GM19395 (cell line): ENCODE measurements at regions not wholly inside any gene's neighbourhood (a gene's known extent, or its start where the extent isn't known, plus 50 kb on each side); places are given as distances from the start of the nearest gene placed in this dataset.

Source experiments
- ATAC-seq: cut with Tn5 transposase; IDR thresholded peaks from one replicate; pipeline ENCODE4 v1.9.1; 2021; ENCODE audit warnings: mild to moderate bottlenecking, moderate library complexity; ENCODE audit not compliant: unreplicated experiment

DNA sequence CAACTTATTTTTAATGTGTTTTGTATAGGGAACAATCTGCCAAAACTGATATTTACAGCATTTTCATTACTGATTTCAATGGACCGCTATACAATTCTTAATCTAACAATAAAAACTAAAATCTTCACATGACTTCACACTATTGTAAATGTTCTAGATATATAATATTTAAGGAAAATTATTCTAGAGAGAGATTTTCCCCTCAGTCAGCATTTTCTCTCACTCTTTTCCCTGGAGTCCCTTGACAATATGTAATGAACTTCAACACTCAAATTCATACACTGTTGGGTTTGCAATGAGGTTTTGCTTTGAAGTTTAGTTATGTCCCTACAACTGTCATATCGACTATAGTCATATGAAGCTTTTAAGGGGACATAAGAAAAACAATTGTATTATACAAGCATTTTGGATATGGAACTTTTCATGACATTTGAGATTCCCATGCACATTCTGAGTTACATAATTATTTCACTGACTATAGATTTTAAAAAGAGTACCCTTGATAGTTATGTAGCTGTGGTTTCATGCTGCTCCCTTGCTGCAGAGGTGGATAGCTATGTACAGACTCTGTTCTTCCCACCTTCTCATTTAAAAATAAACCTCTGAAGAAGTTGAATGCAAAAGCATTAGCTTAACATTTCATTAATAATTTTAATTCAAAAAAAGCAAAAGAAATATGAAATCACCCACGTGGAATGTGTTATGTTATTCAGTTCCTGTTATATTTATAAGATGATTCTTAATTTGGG, 338.5 kb downstream of the AKAIN1 start:
- no peak for ATAC-seq

DNA sequence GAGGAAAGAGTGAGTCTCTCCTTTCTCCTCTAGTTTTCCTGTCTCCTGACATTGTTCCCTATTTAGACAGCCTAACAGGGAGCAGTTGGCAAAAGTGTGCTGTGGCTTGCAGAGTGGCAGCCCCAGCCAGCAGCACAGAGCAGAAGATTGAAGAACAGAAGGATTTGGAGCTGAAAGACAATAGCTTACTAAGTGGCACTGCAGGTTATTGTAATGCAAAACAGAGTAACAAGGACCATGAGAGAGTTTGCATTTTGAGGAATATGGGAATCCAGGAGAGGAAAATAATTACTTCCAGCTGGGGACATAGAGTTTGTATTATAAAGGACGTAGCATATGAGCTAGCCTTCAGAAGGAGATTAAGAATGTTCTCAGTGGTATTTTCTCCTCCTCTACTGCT, 342.4 kb downstream of the AKAIN1 start:
- no peak for ATAC-seq

DNA sequence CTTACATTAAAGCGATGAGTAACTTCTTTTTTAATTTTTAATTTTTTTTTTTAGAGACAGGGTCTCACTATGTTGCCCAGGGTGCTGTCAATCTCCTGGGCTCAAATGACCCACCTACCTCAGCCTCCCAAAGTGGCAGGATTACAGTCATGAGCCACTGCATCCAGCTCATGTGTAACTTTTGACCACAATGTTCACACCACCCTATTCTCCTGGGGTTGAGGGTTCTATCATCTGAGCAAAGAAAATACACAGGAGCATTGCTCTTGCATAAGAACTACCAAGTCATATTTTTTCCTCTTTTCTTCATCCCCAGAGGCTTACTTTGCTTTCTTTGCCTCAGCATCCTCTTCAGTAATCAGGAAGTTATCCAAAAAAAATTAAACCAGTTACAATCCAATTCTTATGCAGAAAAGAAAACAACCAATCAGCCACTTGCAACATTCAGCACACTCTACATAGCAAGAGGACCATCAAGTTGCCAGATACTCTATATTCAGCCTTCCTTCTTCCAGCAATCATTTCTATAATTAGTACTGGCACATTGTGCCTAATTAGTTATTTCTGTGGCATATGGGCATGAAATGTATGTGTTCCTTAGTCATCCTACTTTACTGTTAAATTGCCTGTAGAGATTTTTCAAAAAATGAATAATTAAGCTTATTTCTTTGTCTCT, 345.6 kb downstream of the AKAIN1 start:
- ATAC-seq, result no peak

DNA sequence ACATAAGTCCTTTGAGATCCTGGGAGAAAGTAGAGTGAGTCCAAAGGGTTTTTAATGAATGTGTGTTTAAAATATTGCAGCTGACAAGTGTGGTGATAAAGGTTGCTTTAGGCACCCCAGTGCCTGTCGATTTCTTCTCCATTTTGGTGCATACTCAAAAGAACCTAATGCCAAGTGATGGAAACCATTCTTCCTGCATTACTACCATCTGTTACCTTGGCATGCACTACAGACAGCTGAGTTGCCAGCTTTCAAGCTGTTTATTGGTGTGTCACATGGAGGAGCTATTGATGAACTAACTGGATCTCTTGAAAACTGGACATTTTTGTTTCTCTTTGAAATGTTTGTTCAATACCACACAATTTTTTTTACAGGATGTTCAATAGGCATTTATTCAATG, 350.0 kb downstream of the AKAIN1 start:
- no peak for ATAC-seq

DNA sequence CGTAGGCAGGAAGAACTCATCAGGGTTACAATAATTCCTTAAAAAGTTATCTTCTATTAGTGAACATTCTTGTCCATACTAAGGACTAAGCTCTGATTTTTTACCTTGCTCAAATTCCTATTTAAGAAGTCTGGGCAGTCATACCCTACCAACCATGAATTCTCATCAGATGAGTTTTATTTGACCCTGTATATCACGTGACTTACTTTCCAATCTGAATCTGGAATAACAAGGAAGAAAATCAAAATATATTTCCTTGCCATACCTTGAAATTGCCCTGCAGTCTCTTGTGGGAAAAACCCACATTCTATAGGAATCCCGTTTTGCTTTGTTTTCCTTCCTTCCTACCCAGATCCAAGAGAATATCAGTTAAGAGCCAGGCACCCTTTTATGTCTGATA, 352.7 kb downstream of the AKAIN1 start:
- no peak for ATAC-seq

- no peak for ATAC-seq
Measured at GRCh38 chr18:4843771-4844170, 353.3 kb downstream of the AKAIN1 start.

DNA sequence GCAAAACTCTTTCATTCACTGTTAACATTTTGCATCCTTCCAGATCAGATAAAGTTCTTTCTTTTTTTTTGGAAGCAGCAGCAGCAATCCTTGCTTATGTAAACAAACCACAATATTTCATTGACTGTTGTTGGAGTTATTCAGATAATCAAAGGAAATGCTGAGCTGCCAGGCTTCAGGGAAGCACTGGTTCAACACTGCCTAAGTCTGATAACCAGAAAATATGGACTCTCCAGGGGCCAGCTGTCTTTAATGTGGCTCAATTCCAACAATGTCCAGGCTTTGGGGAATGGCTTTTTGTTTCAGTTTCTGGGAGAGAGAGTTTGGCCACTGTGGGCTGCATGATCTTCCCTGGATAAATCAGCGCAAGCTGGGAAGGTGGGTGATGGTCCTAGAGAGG, 354.3 kb downstream of the AKAIN1 start:
- ATAC-seq, result no peak

DNA sequence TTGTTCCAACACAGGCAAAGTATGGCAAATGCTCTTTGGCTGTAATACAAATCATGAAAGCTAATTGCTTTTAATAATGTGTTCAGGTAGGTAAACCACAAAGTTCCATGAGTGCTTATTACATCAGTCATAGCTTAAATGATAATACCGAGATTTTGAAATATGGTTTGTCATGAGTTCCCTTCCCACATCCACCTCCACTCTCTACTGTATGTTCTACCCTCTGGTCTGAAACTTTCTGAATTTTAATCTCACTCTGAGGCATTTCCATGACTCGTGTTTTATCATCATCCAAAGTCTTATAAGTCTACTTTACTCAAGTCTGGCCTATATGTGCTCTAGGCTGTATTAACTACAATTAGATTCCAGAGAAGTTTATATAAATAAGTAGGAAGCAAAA, 354.8 kb downstream of the AKAIN1 start:
- no peak for ATAC-seq

DNA sequence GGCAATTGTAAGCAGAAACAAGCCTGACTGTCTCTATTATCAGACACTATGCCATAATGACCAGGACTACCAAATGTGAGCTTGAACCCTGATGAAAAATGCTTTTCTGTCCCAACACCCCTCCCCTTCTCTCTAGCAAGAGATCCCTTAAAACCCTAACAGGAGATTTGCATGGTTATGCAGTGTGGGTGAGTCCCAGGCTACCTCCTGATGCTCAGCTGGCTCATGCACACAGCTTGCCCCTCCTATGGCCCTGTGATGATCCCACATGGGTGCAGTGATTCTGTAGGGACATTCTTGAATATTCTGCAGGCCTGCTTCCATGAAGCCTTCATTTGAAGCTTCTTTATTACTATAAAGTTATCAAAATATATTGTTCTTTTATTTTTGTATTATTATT, 357.4 kb downstream of the AKAIN1 start:
- no peak for ATAC-seq

DNA sequence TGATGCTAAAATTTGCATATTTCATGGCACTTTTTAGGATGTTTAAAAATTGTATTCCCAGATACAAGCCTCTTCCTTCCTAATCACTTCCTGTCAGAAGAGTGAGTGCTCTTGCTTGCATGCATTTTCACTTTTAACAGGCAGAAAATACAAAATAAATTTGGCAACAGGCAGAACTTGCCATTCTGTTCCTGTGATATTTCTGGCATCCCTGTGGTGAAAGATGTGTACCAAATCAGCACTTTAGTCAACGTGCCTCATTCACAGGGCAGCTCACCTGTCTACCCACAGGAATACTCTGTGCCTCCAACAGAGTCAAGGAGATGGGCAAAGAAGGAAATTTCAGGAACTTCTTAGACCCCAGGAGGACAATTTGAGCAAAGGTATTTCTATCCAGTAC, 360.9 kb downstream of the AKAIN1 start:
- ATAC-seq, result no peak

- no peak for ATAC-seq
Measured at GRCh38 chr18:4831791-4832375, 365.2 kb downstream of the AKAIN1 start.

DNA sequence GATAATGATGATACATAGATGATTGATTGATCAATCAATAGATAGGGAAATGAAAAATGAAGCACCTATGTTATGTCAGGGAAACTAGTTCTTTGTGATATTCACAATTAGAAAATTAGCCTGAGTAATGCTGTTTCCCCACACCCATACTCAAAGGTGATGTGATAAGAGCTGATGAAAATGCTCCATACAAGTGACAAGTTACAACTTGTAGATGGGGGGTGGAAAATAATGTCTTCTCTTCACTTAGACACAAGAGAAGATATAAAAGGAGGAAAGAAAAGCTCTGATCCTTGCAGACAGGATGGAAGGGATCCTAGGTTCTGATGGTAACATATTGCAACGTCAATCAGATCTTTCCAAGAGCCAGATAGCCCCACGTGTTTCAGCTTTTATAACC, 365.9 kb downstream of the AKAIN1 start:
- ATAC-seq, result no peak

DNA sequence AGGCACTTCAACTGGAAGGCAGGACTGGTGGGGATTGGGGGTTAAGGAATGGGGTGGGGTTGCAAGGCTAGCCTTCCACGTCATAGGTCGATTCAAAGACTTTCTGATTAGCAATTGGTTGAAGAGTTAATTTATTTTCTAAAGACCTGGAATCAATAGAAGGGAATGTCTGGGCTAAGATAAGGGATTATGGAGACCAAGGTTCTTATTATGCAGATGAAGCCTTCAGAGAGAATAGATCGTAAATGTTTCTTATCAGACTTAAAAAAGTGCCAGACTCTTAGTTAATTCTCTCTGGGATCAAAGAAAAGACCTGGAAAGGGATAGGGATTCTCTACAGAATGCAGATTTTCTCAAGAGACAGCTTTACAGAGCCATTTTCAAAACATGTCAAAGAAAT, 368.0 kb upstream of the DLGAP1 start:
- ATAC-seq, result no peak

DNA sequence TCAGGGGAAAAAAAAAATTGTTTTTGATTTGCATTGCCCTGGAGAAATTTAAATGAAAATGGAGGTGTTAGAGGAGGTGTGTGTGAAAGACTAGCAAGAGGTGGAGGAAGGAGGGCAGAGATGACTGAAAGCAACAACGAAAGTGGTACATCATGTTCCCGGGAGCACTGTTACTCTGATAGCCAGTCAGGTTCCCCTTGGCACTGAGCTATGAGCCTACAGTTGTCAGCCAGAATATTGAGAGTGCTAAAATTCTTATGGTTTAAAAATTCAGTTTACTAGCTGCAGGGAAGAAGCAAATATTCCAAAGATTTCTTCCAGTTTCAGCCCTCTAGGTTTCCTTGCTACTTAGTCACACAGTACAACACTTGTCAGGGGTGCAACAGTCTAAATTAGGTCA, 366.7 kb upstream of the DLGAP1 start:
- ATAC-seq, result no peak

DNA sequence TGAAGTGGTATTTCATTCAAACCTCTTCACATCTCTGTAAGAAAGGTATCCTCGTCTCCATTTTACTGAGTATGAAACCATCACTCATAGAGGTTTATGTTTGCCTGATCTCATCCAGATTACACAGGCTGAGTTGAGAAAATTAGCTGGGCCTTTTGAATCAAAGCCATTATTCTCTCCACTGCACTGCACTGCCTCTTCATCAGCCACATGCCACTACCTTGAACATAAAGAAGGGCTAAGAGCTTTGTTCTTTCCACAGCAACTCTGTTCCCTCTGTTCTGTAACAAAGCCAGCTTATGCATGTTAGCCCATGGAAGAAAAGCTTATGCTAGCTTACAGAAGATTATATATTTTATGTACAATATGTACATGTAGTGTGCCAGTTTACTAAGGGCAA, 362.6 kb upstream of the DLGAP1 start:
- ATAC-seq, result no peak

DNA sequence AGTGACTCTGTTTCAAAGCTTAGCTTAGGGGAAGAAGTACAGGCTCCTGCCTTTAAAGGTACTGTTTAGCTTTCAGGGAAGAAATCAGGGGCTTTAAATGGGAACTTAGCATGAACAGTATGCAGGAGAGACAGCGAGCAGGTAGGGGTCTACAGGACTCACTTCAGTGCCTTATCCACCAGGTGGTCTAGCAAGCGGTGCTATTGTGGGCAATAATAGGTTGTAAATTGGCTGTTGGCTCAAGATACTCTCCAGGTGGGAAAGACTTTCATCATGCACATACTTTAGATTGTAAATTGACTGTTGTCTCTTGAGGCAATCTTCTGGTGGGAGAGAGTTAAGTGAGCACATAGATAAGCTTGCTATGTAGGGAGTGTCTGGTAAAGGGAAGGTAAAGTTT, 358.6 kb upstream of the DLGAP1 start:
- ATAC-seq, result no peak

GRCh38 chr18:4808891-4809290, 353.8 kb upstream of the DLGAP1 start:
- no peak for ATAC-seq

- ATAC-seq, result no peak
Measured at GRCh38 chr18:4807604-4808293, 352.6 kb upstream of the DLGAP1 start.

DNA sequence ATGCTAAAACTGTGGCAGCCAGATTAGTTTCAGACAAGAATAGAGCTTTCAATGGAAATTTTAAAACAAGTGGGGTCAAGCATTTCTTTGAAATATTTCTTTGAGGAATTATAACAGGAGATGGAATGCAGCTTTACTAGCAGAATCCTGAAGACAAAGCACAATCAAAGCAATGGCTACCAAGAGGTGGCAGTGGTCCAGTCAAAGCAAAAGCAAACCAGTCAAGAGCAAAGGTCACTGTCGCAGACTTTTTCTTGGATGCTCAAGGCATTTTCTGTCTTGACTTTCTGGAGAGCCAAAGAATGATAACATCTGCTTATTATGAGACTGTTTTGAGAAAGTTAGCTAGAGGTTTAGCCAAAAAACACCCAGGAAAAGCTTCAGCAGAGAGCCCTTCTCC, 351.2 kb upstream of the DLGAP1 start:
- ATAC-seq, result no peak

GRCh38 chr18:4802296-4802695, 347.2 kb upstream of the DLGAP1 start:
- no peak for ATAC-seq

GRCh38 chr18:4801151-4801550, 346.0 kb upstream of the DLGAP1 start:
- ATAC-seq, result no peak
